Stromal cell of bone marrow (primary cell): ENCODE measurements at regions not wholly inside any gene's neighbourhood (a gene's known extent, or its start where the extent isn't known, plus 50 kb on each side); places are given as distances from the start of the nearest gene placed in this dataset.

Source experiments
- DNase-seq: peaks from one replicate; pipeline ENCODE4 v3.0.0-alpha.2; 2012; ENCODE audit warnings: low read depth

GRCh38 chr2:217477583-217477982 lies 525.2 kb downstream of the TNS1 start:
- DNase-seq = no peak

DNA sequence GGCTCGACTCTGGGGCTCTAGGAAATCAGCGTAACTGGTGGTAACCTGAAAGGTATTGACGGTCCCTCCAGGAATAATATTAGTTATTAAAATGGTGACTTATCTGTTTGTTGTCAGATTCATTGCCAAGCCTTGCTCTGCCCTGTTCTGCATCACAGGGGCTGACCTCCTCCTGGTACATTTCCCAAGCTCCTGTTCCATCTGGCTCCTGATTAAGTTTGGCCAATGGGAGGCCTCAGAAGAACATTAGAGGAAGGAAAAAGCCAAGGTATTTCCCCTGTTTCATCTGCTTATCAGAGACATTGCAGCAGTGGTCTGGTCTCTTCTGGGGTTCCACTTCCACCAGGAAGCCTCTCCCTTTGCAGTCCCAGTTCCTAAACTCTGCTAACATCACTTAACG lies 527.0 kb downstream of the TNS1 start:
- no peak for DNase-seq

GRCh38 chr2:217475101-217475500 lies 527.7 kb downstream of the TNS1 start:
- DNase-seq = no peak

DNA sequence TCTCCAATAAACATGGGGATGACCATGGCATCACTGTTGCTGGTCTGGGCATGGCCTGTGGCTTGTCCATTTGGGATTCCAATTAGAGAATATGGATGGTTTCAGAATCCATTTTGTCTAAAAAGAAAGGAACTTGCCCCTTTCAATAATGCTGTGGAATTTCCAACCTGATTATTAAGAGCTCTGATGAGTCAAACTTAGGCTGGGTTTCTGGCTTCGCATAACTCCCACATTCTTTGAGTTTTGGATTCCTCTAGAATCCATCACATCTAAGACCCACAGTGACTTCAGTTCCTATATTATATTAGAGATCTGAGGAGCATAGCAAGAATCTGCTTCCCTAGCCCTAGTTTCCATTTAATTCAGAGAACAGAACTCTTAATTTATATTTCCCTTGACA lies 531.5 kb downstream of the TNS1 start:
- no peak for DNase-seq

DNA sequence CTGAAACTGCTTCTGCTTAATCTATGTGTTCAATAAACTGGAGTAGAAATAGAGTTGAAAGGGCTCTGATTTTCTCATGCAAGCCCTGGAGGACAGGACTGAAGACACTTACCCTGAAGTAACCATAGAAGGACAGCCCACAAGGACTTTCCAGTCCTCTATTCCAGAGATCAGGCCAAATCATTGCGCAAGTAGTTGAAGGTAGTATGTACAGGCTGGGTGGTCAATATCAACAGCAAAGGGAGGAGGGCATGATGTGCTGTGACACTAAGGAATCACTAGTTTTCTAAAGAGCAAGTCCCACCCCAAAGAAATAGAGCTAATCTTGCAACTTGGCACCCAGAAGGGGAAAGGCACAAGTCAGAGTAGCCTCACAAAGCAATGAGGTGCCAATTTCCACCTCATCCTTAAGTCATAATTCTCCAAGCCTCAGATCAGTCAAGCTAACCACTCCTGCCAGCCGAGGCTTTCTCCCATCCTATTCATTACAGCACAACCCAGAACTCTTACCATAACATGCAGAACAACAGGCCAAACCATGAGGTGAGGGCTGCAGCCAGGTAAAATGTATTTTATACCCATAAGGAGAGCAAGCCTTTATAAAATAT lies 533.5 kb downstream of the TNS1 start:
- no peak for DNase-seq

GRCh38 chr2:217468042-217468830 lies 534.6 kb downstream of the TNS1 start:
- no peak for DNase-seq

- DNase-seq = no peak
These were observed 535.5 kb downstream of the TNS1 start for GRCh38 chr2:217467331-217467730.

DNA sequence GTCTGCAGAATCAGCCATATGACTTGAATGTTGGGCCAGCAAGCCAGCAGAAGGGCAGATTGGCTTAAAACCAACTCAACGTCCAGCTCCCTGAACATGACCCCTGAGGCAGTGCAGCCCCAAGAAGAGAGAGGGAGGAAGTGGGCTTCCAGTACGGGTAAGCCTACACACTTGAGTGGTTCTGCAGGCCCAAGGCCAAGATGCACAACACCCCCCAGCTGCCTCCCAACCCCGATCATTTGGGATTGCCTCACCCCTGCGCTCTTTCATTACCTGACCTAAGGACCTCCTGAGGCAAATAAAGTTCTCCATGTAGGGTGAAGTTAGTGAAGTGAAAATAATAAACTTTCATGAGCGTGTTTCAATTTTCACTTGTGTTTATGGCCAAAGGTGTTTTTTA lies 536.0 kb downstream of the TNS1 start:
- DNase-seq = no peak

DNA sequence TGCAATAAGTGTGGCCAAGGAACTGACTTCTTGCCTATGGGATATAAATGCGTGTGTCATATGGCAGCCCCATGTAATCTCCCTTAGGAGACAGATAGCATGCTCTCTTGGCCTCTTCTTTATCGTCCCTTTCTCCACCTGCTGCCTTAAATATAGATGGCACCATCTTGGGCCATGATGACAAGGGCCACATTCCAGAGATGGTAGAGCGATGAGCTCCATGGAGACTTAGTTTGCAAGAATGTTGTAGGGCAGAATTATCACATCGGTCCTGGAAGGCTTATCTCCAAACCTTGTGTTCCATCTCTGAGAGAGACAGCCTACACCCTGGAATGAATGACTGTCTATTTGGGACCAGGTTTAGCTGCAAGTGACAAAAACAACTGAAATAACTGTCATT lies 536.7 kb downstream of the TNS1 start:
- DNase-seq = no peak

DNA sequence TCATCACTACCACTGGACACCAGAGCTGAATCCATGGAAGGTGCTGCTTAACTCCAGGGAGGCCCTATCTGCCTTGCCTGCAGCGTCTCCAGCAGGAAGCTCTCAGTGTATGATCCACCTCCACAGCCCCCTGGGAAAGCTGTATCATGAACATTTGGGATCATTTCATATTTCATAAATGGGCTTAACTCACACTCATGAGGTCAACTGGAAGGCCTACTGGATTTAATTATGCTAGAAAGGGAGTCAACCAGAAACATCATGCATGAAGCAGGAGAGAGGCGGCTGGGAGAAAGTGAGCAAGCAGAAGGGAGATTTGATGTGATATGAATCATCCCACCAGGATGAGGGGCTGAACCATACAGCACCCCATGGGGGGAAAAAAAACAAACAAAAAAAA lies 537.7 kb downstream of the TNS1 start:
- DNase-seq = peak; percentile 61

- DNase-seq = no peak
These were observed 539.3 kb downstream of the TNS1 start for GRCh38 chr2:217463402-217464075.

GRCh38 chr2:217462121-217462520 lies 540.7 kb downstream of the TNS1 start:
- no peak for DNase-seq

DNA sequence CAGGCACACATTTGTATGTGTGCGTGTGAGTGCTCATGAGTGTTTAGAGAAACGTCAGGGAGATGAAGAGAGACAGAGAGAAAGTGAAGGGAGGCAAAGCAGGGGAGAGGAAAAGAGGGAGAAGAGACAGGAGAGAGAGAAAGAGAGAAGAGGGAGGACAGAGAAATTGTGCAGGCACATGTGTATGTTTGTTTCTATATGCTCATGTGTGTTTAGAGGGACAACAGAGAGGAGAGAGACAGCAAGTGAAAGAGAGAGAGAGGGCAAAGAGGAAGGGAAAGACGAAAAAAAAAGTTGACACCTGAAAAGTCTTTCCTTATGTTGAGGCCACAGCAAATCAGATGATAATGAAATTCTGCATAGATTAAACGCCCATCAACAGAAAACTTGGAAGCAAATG lies 541.1 kb downstream of the TNS1 start:
- DNase-seq = no peak

GRCh38 chr2:217459680-217460405 lies 543.0 kb downstream of the TNS1 start:
- DNase-seq = no peak

DNA sequence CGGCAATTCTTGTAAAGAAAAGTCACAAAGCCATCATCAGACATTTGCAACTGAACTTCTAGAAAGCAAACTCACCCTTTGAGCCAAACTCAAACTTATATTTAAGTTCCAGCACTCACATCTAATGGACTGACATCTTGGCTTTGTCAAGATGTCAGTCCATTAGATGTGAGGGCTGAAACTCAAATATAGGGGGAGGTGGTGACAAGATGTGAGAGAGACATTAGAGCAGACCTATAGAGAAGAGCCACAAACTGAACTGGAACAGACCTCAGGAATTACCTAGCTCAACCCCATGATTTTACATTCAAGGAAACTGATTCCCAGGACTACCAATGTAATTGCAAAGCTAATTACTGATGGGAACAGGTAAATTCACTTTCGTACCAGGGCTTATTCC lies 543.8 kb downstream of the TNS1 start:
- no peak for DNase-seq

- DNase-seq = no peak
These were observed 546.8 kb downstream of the TNS1 start for GRCh38 chr2:217456016-217456415.

DNA sequence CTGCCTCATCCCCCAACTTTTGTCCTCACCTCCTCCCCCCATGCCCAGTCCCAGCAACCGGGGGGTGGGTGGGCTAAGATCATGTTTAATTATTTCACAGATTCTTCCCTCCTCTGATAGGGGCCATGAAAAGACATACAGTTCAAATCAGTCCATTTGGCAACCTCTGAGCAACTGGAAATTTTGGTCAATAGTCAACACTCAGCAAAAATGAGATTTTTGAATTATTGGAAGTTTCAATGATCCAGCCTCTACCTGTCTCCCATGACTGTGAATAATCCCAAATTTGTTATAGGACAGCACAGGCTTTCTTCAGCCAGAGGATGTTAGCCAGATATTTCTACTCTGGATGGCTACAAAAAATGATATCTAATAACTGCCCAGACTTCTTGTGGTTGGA lies 549.9 kb downstream of the TNS1 start:
- no peak for DNase-seq

DNA sequence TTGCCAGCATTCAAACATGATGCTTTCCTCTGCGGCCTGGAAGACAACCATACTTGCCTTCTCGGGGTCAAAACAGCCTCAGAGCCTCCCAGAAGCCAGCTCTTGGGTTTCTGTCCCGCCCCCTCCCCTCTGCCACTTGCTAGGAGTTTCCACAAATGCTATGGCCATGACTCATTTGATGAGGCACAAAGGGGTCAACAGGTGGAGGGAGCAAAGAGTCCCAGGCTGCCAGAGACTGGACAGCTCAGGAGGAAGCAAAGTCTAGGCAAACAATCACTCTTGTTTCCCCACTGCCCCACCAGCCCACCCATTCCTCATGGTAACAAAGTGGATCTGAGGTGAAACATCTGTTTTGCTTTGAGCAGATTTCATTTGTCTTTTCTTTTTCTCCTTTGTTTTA lies 551.1 kb downstream of the TNS1 start:
- DNase-seq = no peak

DNA sequence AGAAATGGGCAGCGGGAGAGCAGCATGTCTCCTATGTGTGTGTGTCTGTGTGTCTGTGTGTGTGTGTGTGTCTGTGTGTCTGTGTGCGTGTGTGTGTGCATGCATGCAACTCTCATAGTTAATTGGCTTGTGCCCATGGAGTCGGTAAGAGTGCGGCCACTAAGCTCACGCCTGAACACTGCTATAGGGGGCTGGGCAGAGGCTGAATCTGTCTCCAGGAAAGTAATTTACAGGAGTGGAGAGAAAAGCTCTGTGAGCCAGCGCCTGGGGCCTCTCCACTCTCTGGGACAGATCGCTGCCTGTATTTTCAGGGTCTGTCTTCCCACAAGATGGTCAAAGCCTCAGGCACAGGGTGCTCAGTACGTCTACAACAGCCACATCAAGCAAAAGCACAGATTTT lies 553.4 kb downstream of the TNS1 start:
- DNase-seq = no peak

DNA sequence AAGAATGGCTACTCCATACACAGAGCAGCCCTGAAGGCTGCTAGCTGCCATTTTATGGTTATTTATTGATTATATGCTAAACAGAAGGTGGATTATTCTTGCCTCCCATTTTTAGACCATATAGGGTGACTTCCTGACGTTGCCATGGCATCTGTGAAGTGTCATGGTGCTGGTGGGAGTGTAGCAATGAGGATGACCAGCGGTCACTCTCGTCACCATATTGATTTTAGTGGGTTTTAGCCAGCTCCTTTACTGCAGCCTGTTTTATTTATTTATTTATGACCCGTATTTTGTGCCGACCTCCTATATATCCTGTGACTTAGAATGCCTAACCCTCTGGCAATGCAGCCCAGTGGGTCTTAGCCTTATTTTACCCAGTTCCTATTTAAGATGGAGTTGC lies 553.9 kb downstream of the TNS1 start:
- DNase-seq = no peak

DNA sequence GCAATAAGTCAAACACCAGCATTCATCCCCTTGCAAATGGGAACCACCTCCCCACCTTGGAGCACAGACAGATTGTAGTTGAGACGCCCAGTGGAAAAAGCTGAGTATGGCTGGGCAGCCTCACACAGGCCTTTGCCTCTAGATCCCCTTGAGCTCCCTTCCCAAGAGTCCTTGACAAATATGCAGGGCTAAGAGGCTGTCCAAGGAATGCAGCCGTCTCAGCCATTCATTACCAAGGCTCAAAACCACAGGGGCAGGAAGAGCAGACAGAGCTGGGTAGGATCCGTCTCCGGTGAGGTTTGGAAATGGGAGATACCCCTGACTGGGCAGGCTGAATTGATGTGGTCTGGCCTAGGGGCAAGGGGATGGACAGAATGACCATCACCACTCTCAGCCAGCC lies 557.1 kb downstream of the TNS1 start:
- DNase-seq = no peak

DNA sequence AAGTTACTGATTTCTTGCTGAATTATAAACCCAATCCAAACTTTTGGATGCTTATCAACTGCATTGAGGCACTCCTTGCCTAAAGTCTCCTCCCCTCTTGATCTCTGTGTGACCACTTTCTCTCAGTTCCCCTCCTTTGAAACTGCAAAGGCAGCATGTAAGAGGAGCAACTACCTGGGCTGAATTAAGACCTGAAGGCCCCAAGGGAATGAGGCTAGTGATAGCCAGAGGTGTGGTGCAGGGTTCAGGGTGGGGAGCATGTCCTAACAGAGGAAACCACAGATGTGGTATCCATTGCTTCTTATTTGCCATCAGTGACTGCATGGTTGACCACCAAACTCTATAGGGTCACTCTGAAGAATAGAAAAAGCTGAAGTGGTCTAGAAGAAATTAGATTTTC lies 557.9 kb downstream of the TNS1 start:
- DNase-seq = no peak

GRCh38 chr2:217444509-217444908 lies 558.3 kb downstream of the TNS1 start:
- no peak for DNase-seq
